D341Med (cell line): ENCODE measurements at regions not wholly inside any gene's neighbourhood (a gene's known extent, or its start where the extent isn't known, plus 50 kb on each side); places are given as distances from the start of the nearest gene placed in this dataset.

Experiments
- DNase-seq: peaks from one replicate; pipeline ENCODE4 v3.0.0; 2012; ENCODE audit warnings: low spot score

- DNase-seq = peak; percentile 42
Measured at GRCh38 chr2:147110317-147110716, 734.5 kb upstream of the ACVR2A start.

- DNase-seq = no peak
Measured at GRCh38 chr2:147109291-147109690, 735.5 kb upstream of the ACVR2A start.

GRCh38 chr2:147108548-147108947 is 736.3 kb upstream of the ACVR2A start:
- DNase-seq = no peak

- DNase-seq = no peak
Measured at GRCh38 chr2:147101941-147102790, 742.7 kb upstream of the ACVR2A start.

- DNase-seq = no peak
Measured at GRCh38 chr2:147100406-147101035, 744.3 kb upstream of the ACVR2A start.

- DNase-seq = no peak
Measured at GRCh38 chr2:147099845-147100244, 745.0 kb upstream of the ACVR2A start.

GRCh38 chr2:147098940-147099339 is 745.9 kb upstream of the ACVR2A start:
- no peak for DNase-seq

GRCh38 chr2:147097747-147098146 is 747.1 kb upstream of the ACVR2A start:
- DNase-seq = no peak

- no peak for DNase-seq
Measured at GRCh38 chr2:147096671-147097070, 748.2 kb upstream of the ACVR2A start.

- DNase-seq = no peak
Measured at GRCh38 chr2:147095376-147095775, 749.5 kb upstream of the ACVR2A start.

GRCh38 chr2:147094077-147094476 is 750.8 kb upstream of the ACVR2A start:
- DNase-seq = no peak

- no peak for DNase-seq
Measured at GRCh38 chr2:147092266-147092665, 752.6 kb upstream of the ACVR2A start.

GRCh38 chr2:147091448-147091847 is 753.4 kb upstream of the ACVR2A start:
- no peak for DNase-seq

- no peak for DNase-seq
Measured at GRCh38 chr2:147088871-147089270, 756.0 kb upstream of the ACVR2A start.

- no peak for DNase-seq
Measured at GRCh38 chr2:147086715-147087114, 758.1 kb upstream of the ACVR2A start.

GRCh38 chr2:147083664-147084063 is 761.2 kb upstream of the ACVR2A start:
- DNase-seq = no peak

GRCh38 chr2:147082850-147083522 is 761.8 kb upstream of the ACVR2A start:
- peak; percentile 54 for DNase-seq

GRCh38 chr2:147081831-147082230 is 763.0 kb upstream of the ACVR2A start:
- no peak for DNase-seq

GRCh38 chr2:147076634-147077033 is 768.2 kb upstream of the ACVR2A start:
- no peak for DNase-seq

- no peak for DNase-seq
Measured at GRCh38 chr2:147068071-147068470, 776.8 kb upstream of the ACVR2A start.

GRCh38 chr2:147067136-147067535 is 777.7 kb upstream of the ACVR2A start:
- no peak for DNase-seq

GRCh38 chr2:147062073-147062472 is 782.8 kb upstream of the ACVR2A start:
- no peak for DNase-seq

GRCh38 chr2:147061269-147061668 is 783.6 kb upstream of the ACVR2A start:
- no peak for DNase-seq
